ENCODE measurements at regions not wholly inside any gene's neighbourhood (a gene's known extent, or its start where the extent isn't known, plus 50 kb on each side); places are given as distances from the start of the nearest gene placed in this dataset.

GRCh38 chr7:17681965-17682364 lies 258.3 kb downstream of the SNX13 start:
- DNase-seq (ENCODE audit: low read depth in 2 of 2) = no peak

GRCh38 chr7:17682586-17682985 lies 257.7 kb downstream of the SNX13 start:
- DNase-seq (ENCODE audit: low read depth in 2 of 2) = no peak

- DNase-seq (ENCODE audit: low read depth in 2 of 2) = no peak
Observed at GRCh38 chr7:17685141-17685540, 255.2 kb downstream of the SNX13 start.

GRCh38 chr7:17687361-17687760 lies 252.9 kb downstream of the SNX13 start:
- no peak for DNase-seq (ENCODE audit: low read depth in 2 of 2)

GRCh38 chr7:17689361-17689902 lies 250.9 kb downstream of the SNX13 start:
- no peak for DNase-seq (ENCODE audit: low read depth in 2 of 2)

- DNase-seq (ENCODE audit: low read depth in 2 of 2) = no peak
Observed at GRCh38 chr7:17690030-17690429, 250.3 kb downstream of the SNX13 start.

- no peak for DNase-seq (ENCODE audit: low read depth in 2 of 2)
Observed at GRCh38 chr7:17696422-17696821, 243.9 kb downstream of the SNX13 start.

GRCh38 chr7:17697128-17697881 lies 243.0 kb downstream of the SNX13 start:
- DNase-seq (ENCODE audit: low read depth in 2 of 2) = no peak

GRCh38 chr7:17699696-17700095 lies 240.6 kb downstream of the SNX13 start:
- no peak for DNase-seq (ENCODE audit: low read depth in 2 of 2)

- no peak for DNase-seq (ENCODE audit: low read depth in 2 of 2)
Observed at GRCh38 chr7:17700138-17700537, 240.2 kb downstream of the SNX13 start.

- no peak for DNase-seq (ENCODE audit: low read depth in 2 of 2)
Observed at GRCh38 chr7:17706275-17706674, 234.0 kb downstream of the SNX13 start.

- DNase-seq (ENCODE audit: low read depth in 2 of 2) = peak; percentile 67 to 82
Observed at GRCh38 chr7:17706734-17707133, 233.6 kb downstream of the SNX13 start.

- no peak for DNase-seq (ENCODE audit: low read depth in 2 of 2)
Observed at GRCh38 chr7:17709127-17709526, 231.2 kb downstream of the SNX13 start.

- DNase-seq (ENCODE audit: low read depth in 2 of 2) = no peak
Observed at GRCh38 chr7:17709599-17709998, 230.7 kb downstream of the SNX13 start.

- no peak for DNase-seq (ENCODE audit: low read depth in 2 of 2)
Observed at GRCh38 chr7:17710312-17710711, 230.0 kb downstream of the SNX13 start.

GRCh38 chr7:17713584-17713983 lies 226.7 kb downstream of the SNX13 start:
- no peak for DNase-seq (ENCODE audit: low read depth in 2 of 2)

GRCh38 chr7:17716816-17717215 lies 223.5 kb downstream of the SNX13 start:
- DNase-seq (ENCODE audit: low read depth in 2 of 2) = no peak

GRCh38 chr7:17719998-17720397 lies 220.3 kb downstream of the SNX13 start:
- DNase-seq (ENCODE audit: low read depth in 2 of 2) = no peak

GRCh38 chr7:17721736-17722285 lies 218.5 kb downstream of the SNX13 start:
- no peak for DNase-seq (ENCODE audit: low read depth in 2 of 2)

- DNase-seq (ENCODE audit: low read depth in 2 of 2) = no peak
Observed at GRCh38 chr7:17722798-17723197, 217.5 kb downstream of the SNX13 start.

GRCh38 chr7:17725821-17726220 lies 214.5 kb downstream of the SNX13 start:
- DNase-seq (ENCODE audit: low read depth in 2 of 2) = no peak

GRCh38 chr7:17732083-17732482 lies 208.2 kb downstream of the SNX13 start:
- no peak for DNase-seq (ENCODE audit: low read depth in 2 of 2)

Measured in lung microvascular endothelial cell (primary cell).